ENCODE measurements at regions not wholly inside any gene's neighbourhood (a gene's known extent, or its start where the extent isn't known, plus 50 kb on each side); places are given as distances from the start of the nearest gene placed in this dataset.
"Not testable (repeated sequence)": the region's sequence is repeated elsewhere in the genome, so short reads cannot be mapped to it uniquely, and the experiment has no call there.

GRCh38 chr10:28393956-28394568 lies 91.2 kb upstream of the MPP7 start:
- no peak for DNase-seq

- no peak for DNase-seq
Measured at GRCh38 chr10:28396331-28396730, 93.5 kb upstream of the MPP7 start.

DNA sequence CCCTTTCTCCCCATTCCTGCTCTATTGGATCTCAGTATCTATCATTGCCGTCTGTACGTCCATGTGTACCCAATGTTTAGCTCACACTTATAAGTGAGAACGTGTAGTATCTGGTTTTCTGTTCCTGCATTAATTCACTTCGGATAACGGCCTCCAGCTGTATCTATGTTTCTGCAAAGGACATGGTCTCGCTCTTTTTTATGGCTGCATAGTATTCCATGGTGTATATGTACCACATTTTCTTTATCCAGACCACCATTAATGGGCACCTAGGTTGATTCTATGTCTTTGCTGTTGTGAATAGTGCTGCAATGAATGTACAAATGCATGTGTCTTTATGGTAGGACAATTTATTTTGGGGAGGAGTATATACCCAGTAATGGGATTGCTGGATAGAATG lies 94.4 kb upstream of the MPP7 start:
- DNase-seq = no peak

GRCh38 chr10:28400176-28400575 lies 97.3 kb upstream of the MPP7 start:
- DNase-seq = no peak

- DNase-seq = no peak
Measured at GRCh38 chr10:28400681-28401080, 97.8 kb upstream of the MPP7 start.

- DNase-seq = not testable (repeated sequence)
Measured at GRCh38 chr10:28402611-28403073, 99.8 kb upstream of the MPP7 start.

DNA sequence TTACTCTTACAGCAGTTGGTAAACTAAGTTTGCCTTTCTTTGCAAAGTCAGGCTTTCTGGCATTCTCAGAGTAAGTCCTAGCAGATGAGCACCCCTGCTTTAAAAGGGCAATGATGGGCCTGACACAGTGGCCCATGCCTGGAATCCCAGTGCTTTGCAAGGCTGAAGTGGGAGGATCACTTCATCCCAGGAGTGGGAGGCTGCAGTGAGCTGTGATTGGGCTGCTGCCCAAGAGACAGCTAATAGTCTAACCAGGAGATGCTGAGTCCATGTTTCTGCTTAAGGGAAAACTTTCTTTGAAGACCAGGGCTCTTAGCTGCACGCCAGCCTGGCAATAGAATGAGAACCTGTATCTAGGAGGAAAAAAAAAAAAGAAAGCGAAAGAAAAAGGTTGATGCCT lies 100.2 kb upstream of the MPP7 start:
- no peak for DNase-seq

DNA sequence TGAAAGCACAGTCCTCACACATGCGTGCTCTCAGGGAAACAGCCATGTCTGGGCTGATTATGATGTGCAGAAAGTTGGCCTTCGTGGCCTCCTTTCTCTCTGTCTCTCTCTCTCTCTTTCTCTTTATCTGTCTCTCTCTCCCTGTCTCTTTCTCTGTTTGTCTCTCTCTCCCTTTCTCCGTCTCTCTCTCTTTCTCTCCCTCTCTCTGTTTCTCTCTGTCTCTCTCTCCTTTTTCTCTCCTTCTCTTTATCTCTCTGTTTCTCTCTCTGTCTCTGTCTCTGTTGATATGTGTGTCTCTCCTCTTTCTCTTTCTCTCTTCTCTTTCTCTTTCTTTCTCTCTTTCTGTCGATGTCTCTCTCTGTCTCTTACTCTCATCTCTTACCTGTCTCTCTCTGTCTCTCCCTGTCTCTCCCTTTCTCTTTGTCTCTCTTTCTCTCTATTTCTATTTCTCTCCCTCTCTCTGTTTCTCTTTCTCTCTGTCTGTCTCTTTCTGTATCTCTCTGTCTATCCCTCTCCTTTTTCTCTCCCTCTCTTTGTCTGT lies 105.4 kb upstream of the MPP7 start:
- DNase-seq = no peak

- DNase-seq = no peak
Measured at GRCh38 chr10:28410420-28411135, 107.7 kb upstream of the MPP7 start.

DNA sequence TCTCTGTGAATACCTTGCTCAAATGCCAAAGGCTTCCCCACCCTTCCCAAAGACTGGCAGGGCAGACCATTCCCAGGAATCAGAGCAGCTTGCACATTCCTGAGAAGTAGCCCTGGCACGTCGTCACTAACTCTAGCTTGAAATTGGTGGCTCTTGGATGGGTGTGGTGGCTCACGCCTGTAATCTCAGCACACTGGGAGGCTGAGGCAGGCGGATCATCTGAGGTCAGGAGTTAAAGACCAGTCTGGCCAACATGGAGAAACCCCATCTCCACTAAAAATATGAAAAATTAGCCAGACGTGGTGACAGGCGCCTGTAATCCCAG lies 108.2 kb upstream of the MPP7 start:
- DNase-seq = no peak

GRCh38 chr10:28411648-28412047 lies 108.8 kb upstream of the MPP7 start:
- DNase-seq = no peak

GRCh38 chr10:28418069-28418468 lies 114.8 kb upstream of the WAC start:
- DNase-seq = no peak

DNA sequence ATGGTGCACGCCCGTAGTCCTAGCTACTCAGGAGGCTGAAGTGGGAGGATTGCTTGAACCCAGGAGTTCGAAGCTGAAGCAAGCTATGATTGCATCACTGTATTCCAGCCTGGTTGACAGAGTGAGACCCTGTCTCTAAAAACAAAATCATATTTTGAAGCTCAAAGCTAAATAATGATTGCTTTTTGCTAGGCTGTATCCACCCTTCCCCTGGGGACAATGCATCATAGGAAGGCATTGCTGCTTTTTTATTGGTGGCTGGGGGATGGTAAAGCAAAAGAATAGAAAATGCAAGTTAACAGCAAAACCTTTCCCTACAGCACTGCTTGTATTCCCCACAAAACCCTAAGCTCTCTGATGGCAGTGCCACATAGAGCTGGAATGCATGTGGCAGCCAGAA lies 107.5 kb upstream of the WAC start:
- no peak for DNase-seq

- DNase-seq = no peak
Measured at GRCh38 chr10:28426392-28427159, 106.3 kb upstream of the WAC start.

- DNase-seq = no peak
Measured at GRCh38 chr10:28427376-28427775, 105.5 kb upstream of the WAC start.

GRCh38 chr10:28429045-28429444 lies 103.9 kb upstream of the WAC start:
- DNase-seq = no peak

- DNase-seq = no peak
Measured at GRCh38 chr10:28429573-28430216, 103.2 kb upstream of the WAC start.

DNA sequence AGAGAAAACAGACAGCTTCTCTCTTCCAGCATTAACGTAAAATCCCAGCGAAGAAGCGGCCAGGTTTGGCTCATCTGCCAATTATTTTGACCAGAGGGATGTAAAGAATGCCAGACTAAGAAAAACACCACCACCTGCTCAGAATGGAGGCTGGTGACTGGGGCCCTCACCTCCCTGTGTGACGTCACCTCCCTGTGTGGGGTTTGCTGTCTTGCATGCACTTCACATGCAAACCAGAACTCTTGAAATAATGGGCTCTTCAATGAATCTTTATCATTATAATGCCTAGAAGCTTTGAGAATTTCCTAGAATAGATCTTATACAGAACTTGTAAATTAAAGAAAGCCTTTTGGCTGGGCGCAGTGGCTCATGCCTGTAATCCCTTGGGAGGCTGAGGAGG lies 101.8 kb upstream of the WAC start:
- no peak for DNase-seq

- peak; percentile 34 for DNase-seq
Measured at GRCh38 chr10:28432210-28432676, 100.7 kb upstream of the WAC start.

DNA sequence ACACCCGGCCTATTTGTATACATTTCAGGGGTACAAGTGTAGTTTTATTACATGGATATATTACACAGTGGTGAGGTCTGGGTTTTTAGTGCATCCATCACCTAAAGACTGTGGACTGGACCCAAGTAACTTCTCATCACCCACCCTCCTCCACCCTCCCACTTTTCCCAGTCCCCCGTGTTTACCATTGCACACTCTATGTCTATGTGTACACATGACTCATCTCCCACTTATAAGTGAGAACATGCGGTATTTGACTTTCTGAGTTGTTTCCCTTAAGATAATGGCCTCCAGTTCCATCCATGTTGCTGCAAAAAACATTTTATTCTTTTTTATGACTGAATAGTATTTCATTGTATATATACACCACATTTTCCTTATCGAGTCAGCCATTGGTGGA lies 98.9 kb upstream of the WAC start:
- DNase-seq = no peak

- no peak for DNase-seq
Measured at GRCh38 chr10:28442403-28442802, 90.5 kb upstream of the WAC start.

DNA sequence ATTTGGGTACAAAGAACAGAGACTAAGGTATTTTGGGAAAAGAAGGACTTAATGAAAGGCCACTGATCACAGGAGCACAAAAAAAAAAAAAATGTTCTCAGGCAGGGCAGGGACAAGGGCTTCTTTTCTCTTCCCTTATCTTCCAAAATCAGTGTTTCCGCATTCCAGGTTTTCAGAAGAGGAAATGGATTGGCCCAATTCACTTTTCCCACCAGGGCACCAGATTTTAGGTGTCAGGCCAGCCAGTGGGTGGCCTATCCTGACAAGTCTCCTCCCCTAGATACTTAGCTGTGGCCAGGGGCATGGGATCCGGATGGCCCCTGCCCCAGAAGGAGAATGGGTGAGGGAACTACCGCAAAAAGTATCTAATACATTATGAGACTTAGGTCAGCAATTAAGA lies 88.9 kb upstream of the WAC start:
- DNase-seq = no peak

GRCh38 chr10:28445516-28445915 lies 87.4 kb upstream of the WAC start:
- no peak for DNase-seq
